GM23248 (cell line): ENCODE measurements at regions not wholly inside any gene's neighbourhood (a gene's known extent, or its start where the extent isn't known, plus 50 kb on each side); places are given as distances from the start of the nearest gene placed in this dataset.

Experiments used
- DNase-seq: peaks from one replicate; pipeline ENCODE4 v3.0.0-alpha.2; 2015
- H2AFZ ChIP-seq: fragments of 200-600 bp; sonication (generic); 2 replicates; pipeline ENCODE4 v1.6.1; 2016; ENCODE audit warnings: antibody characterized with exemption
- H3F3A ChIP-seq: fragments of 200-600 bp; sonication (generic); 2 replicates; pipeline ENCODE4 v1.6.1; 2016; ENCODE audit warnings: mild to moderate bottlenecking, antibody characterized with exemption, mixed run types; ENCODE audit not compliant: insufficient read depth
- H3K27ac ChIP-seq: fragments of 200-600 bp; sonication (generic); 2 replicates; pipeline ENCODE4 v1.5.1; 2016; ENCODE audit warnings: mild to moderate bottlenecking
- H3K27me3 ChIP-seq: fragments of 200-600 bp; sonication (generic); replicated peaks from 2 replicates; pipeline ENCODE4 v1.6.1; 2016; ENCODE audit warnings: mild to moderate bottlenecking; ENCODE audit not compliant: insufficient read depth
- H3K36me3 ChIP-seq: fragments of 200-600 bp; sonication (generic); 2 replicates; pipeline ENCODE4 v1.6.1; 2016; ENCODE audit warnings: low read depth, mild to moderate bottlenecking
- H3K4me1 ChIP-seq: fragments of 200-600 bp; sonication (generic); 2 replicates; pipeline ENCODE4 v1.6.1; 2016; ENCODE audit warnings: mild to moderate bottlenecking; ENCODE audit not compliant: insufficient read depth
- H3K4me2 ChIP-seq: fragments of 200-600 bp; sonication (generic); one replicate; pipeline ENCODE4 v1.6.1; 2016; ENCODE audit warnings: mild to moderate bottlenecking; ENCODE audit not compliant: unreplicated experiment
- H3K4me3 ChIP-seq: fragments of 200-600 bp; sonication (generic); 2 replicates; pipeline ENCODE4 v1.5.1; 2016; ENCODE audit warnings: mild to moderate bottlenecking
- H3K79me2 ChIP-seq: fragments of 200-600 bp; sonication (generic); 2 replicates; pipeline ENCODE4 v1.6.1; 2016; ENCODE audit warnings: mild to moderate bottlenecking; ENCODE audit not compliant: insufficient read depth
- H3K9ac ChIP-seq: fragments of 200-600 bp; sonication (generic); 2 replicates; pipeline ENCODE4 v1.6.1; 2016; ENCODE audit warnings: mild to moderate bottlenecking
- H3K9me2 ChIP-seq: fragments of 200-600 bp; sonication (generic); 2 replicates; pipeline ENCODE4 v1.6.1; 2016; ENCODE audit warnings: mixed run types, mild to moderate bottlenecking, moderate library complexity; ENCODE audit not compliant: insufficient read depth
- H3K9me3 ChIP-seq: fragments of 200-600 bp; sonication (generic); one replicate; pipeline ENCODE4 v1.6.1; 2017; ENCODE audit warnings: low read depth
- H4K20me1 ChIP-seq: fragments of 200-600 bp; sonication (generic); 2 replicates; pipeline ENCODE4 v1.6.0; 2016; ENCODE audit not compliant: insufficient read depth
- EZH2 ChIP-seq: fragments of 200-600 bp; sonication (generic); IDR thresholded peaks from 2 replicates; pipeline ENCODE4 v1.6.1; 2018; ENCODE audit warnings: antibody characterized with exemption, mild to moderate bottlenecking; ENCODE audit not compliant: insufficient read depth, poor library complexity, severe bottlenecking
- EZH2phosphoT487 ChIP-seq: fragments of 200-600 bp; sonication (generic); IDR thresholded peaks from 2 replicates; pipeline ENCODE4 v1.6.1; 2018; ENCODE audit warnings: antibody characterized with exemption, moderate library complexity, mild to moderate bottlenecking, low read depth; ENCODE audit not compliant: insufficient read depth
- WGBS, 2 experiments: methylation state at CpG; one replicate each; pipeline ENCODE4 v1.1.6; 2015 to 2017; ENCODE audit warnings: low lambda C conversion rate in 2 of 2, low coverage in 1 of 2; ENCODE audit errors: missing lambda C conversion rate in 2 of 2; 5-methylcytosine and 5-hydroxymethylcytosine counted together
- in situ Hi-C: fragments of 300-500 bp; cut with MboI; formaldehyde crosslinking; loops from 2 replicates; pipeline ENCODE4 v1.15.0; 2020

DNA sequence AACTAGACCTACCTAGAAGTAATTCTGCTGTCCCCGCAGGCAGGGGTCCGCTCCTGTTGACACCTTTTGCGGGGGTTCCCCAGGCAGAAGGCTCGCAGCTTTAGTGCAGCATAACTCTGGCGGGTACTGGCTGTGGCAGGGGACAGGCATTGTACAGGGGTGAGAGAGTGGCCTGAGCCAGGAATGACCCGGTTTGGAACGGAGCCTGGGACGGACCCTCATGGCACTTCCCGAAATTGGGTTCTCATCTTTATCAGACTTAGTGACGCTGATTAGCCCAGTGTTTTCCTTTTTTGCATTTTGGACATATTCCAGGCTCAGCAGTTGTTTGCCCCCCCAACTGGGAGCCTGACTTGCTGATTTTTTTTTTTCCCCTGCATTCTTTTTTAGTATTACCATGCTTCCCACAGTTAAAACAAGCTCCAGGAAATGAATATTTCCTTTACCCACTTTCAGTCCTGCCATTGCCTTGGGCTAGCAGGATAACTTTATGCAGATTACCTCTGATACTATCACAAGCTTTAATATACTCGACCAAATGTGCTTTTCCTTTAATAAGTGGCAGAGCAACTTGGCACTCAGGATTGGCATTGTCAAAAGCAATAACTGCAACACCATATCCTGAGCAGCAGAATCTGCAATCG, 55.8 kb upstream of the WDR1 start:
- H3K27ac ChIP-seq = peak overlapping the region; percentile 86
- H3K4me2 ChIP-seq = peak overlapping the region; percentile 25
- 68 to 69% methylated on average over 12 of the region's 12 CpGs for WGBS, 2 experiments
- H3K9me3 ChIP-seq = no peaks in the 10 kb centered on the region
- peak overlapping the region; percentile 69; the same call in 1 of the 2 replicates for H3K9ac ChIP-seq
- peaks cover 28% of the 10 kb centered on the region for H3K4me1 ChIP-seq
- no peaks in the 10 kb centered on the region; the same call in 1 of the 2 replicates for H3K9me2 ChIP-seq
- in situ Hi-C loops = no loop called here
- no peaks in the 10 kb centered on the region for H3K36me3 ChIP-seq
- no peak for DNase-seq
- no peaks in the 10 kb centered on the region for H3K79me2 ChIP-seq
- no peak for TF ChIP-seq EZH2phosphoT487
- TF ChIP-seq EZH2 = no peak
- no peaks in the 10 kb centered on the region for H3K27me3 ChIP-seq
- no peak overlapping the region for H3K4me3 ChIP-seq
- H4K20me1 ChIP-seq = no peaks in the 10 kb centered on the region
- H2AFZ ChIP-seq = no peak overlapping the region
- peaks cover 17% of the 10 kb centered on the region for H3F3A ChIP-seq

DNA sequence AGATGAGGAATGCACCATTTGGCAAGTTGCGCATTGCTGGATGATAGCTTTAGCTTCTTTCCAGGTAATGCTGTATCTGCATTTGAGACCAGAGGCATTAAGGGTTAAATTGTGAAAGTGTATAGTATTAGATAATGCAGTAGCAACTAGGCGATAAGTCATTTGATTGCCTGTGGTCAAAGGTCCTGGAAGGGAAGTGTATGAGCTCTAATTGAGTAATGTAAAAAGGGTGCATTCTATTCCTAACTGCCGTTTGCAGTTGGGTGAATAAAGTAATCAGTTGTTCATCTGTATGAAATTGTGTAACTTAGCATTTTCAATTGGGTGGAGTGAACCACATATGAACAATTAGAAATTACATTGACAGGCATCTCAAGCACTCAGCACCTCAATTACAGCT, 54.5 kb upstream of the WDR1 start:
- DNase-seq = no peak

DNA sequence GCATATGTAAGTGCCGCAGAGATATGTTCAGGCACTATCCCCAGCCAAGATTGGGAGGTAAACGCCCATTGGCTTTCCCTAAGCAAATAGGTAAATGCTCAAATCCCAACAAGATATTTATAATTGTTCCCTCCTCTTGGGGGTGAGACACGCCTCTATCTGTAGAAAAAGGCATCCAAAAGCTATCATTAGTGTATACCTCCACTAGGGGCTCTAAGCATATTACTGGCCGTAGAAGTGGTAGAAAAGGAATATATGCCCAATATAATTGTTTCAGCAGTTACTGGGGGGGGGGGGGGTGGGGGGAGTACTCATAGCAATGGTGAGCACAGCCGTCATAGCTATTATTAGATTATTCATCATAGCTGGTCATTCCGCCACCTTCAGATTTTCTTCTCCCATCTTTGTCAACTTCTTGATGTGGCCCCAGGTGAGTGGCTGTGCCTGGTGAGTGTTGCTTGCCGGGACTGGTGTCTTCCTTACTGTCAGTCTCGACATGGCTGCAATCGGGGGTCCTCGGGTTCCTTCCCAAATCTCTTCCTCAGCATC, 53.3 kb upstream of the WDR1 start:
- WGBS, 2 experiments = 94 to 96% methylated on average over 10 of the region's 10 CpGs
- no peaks in the 10 kb centered on the region for H3K79me2 ChIP-seq
- no peak overlapping the region for H3K9ac ChIP-seq
- H3K4me3 ChIP-seq = no peak overlapping the region
- H3K4me1 ChIP-seq = peaks cover 36% of the 10 kb centered on the region
- no peak overlapping the region for H2AFZ ChIP-seq
- TF ChIP-seq EZH2phosphoT487 (no peak), EZH2 (no peak)
- H3K36me3 ChIP-seq = no peaks in the 10 kb centered on the region
- in situ Hi-C loops = loop anchor here (5.0 to 10.0 kb wide), 2 partner anchors 232 to 365 kb away; no protein-coding TSS in a partner anchor
- no peak overlapping the region for H3K27ac ChIP-seq
- H3K9me2 ChIP-seq = no peaks in the 10 kb centered on the region; the same call in 1 of the 2 replicates
- no peak for DNase-seq
- peaks cover 17% of the 10 kb centered on the region for H3F3A ChIP-seq
- H4K20me1 ChIP-seq = no peaks in the 10 kb centered on the region
- no peaks in the 10 kb centered on the region for H3K9me3 ChIP-seq
- no peak overlapping the region for H3K4me2 ChIP-seq
- no peaks in the 10 kb centered on the region for H3K27me3 ChIP-seq

More for the DNA sequence above, 54.5 kb upstream of the WDR1 start:
- Histone ChIP-seq H3K36me3 (no peaks in the 10 kb centered on the region), H3F3A (peaks cover 17% of the 10 kb centered on the region), H3K27me3 (no peaks in the 10 kb centered on the region), H3K79me2 (no peaks in the 10 kb centered on the region), H3K9me2 (no peaks in the 10 kb centered on the region; the same call in 1 of the 2 replicates), H3K9me3 (no peaks in the 10 kb centered on the region), H3K4me1 (peaks cover 28% of the 10 kb centered on the region), H3K27ac (no peak overlapping the region), H2AFZ (no peak overlapping the region), H3K9ac (no peak overlapping the region), H4K20me1 (no peaks in the 10 kb centered on the region), H3K4me2 (no peak overlapping the region), H3K4me3 (no peak overlapping the region)
- in situ Hi-C loops = no loop called here
- WGBS, 2 experiments = 39 to 46% methylated on average over 3 of the region's 3 CpGs
- TF ChIP-seq EZH2phosphoT487 = no peak
- no peak for TF ChIP-seq EZH2

DNA sequence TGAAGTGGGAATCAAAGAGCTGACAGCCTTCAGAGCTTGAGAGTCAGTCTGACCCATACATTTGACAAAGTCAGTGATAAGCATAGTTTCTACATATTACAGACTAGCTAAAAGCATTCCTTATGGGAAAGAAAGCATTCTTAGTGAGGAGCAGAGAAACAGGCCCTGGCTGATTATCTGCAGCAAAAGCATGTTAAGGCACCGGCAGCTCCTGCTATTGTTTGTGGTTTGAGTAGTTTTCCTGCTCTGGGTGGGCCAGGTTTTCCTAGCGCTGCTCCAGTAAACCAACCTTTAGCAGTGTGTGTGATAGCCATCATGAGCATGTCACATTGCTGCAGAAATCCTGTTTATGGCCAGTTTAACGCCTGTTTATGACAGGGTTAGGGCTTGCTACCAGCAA, 51.6 kb upstream of the WDR1 start:
- 78 to 81% methylated on average over 3 of the region's 3 CpGs for WGBS, 2 experiments
- Histone ChIP-seq H3K9me3 (no peaks in the 10 kb centered on the region), H2AFZ (no peak overlapping the region), H3K4me1 (peaks cover 27% of the 10 kb centered on the region), H3K9ac (no peak overlapping the region), H4K20me1 (no peaks in the 10 kb centered on the region), H3K36me3 (no peaks in the 10 kb centered on the region), H3K9me2 (no peaks in the 10 kb centered on the region), H3K27me3 (no peaks in the 10 kb centered on the region), H3K27ac (no peak overlapping the region), H3K79me2 (no peaks in the 10 kb centered on the region), H3K4me3 (no peak overlapping the region), H3F3A (peaks cover 8% of the 10 kb centered on the region; the same call in 1 of the 2 replicates), H3K4me2 (no peak overlapping the region)
- DNase-seq = no peak
- in situ Hi-C loops = loop anchor here (5.0 to 10.0 kb wide), 2 partner anchors 234 to 367 kb away; no protein-coding TSS in a partner anchor
- TF ChIP-seq EZH2 (no peak), EZH2phosphoT487 (no peak)
